DND-41 (cell line): ENCODE measurements at regions not wholly inside any gene's neighbourhood (a gene's known extent, or its start where the extent isn't known, plus 50 kb on each side); places are given as distances from the start of the nearest gene placed in this dataset.

Experiments used
- ATAC-seq: fragments of 200-7000 bp; cut with Tn5 transposase; 3 replicates; pipeline ENCODE4 v1.9.1; 2021; ENCODE audit warnings: low read depth; ENCODE audit not compliant: insufficient read depth
- DNase-seq: peaks from one replicate; pipeline ENCODE4 v3.0.0-alpha.2; 2020
- H2AFZ ChIP-seq: 2 replicates; pipeline ENCODE4 v1.6.0; 2012; ENCODE audit warnings: low read depth, low read length
- H3K27ac ChIP-seq: 2 replicates; pipeline ENCODE4 v1.5.1; 2012; ENCODE audit warnings: low read length, inconsistent platforms
- H3K27me3 ChIP-seq: fragments of 200-600 bp; sonication (generic); 2 replicates; pipeline ENCODE4 v1.6.0; 2012; ENCODE audit warnings: low read length, mild to moderate bottlenecking, inconsistent platforms; ENCODE audit not compliant: insufficient read depth, poor library complexity
- H3K36me3 ChIP-seq: 2 replicates; pipeline ENCODE4 v1.5.1; 2012; ENCODE audit warnings: low read length, inconsistent platforms; ENCODE audit not compliant: insufficient read depth
- H3K4me1 ChIP-seq: 2 replicates; pipeline ENCODE4 v1.5.1; 2012; ENCODE audit warnings: mild to moderate bottlenecking, low read length; ENCODE audit not compliant: insufficient read depth
- H3K4me2 ChIP-seq: 2 replicates; pipeline ENCODE4 v1.6.0; 2012; ENCODE audit warnings: mild to moderate bottlenecking, moderate library complexity, low read length, inconsistent platforms; ENCODE audit not compliant: insufficient read depth
- H3K4me3 ChIP-seq, 2 experiments: fragments of 200-600 bp in 1 of 2; shearing (Covaris generic) in 1 of 2; 2 replicates each; pipeline ENCODE4 v1.5.1; 2012 to 2016; ENCODE audit warnings: inconsistent platforms in 2 of 2, low read length in 2 of 2, mild to moderate bottlenecking in 2 of 2, low read depth in 1 of 2, moderate library complexity in 1 of 2
- H3K79me2 ChIP-seq: 2 replicates; pipeline ENCODE4 v1.6.0; 2012; ENCODE audit warnings: low read length, inconsistent platforms; ENCODE audit not compliant: insufficient read depth
- H3K9ac ChIP-seq: 2 replicates; pipeline ENCODE4 v1.6.0; 2012; ENCODE audit warnings: low read depth, mild to moderate bottlenecking, inconsistent platforms, low read length, moderate library complexity
- H3K9me3 ChIP-seq: 2 replicates; pipeline ENCODE4 v1.5.1; 2012; ENCODE audit warnings: low read length, moderate library complexity, mild to moderate bottlenecking, inconsistent platforms; ENCODE audit not compliant: insufficient read depth, severe bottlenecking
- H4K20me1 ChIP-seq: 2 replicates; pipeline ENCODE4 v1.6.0; 2012; ENCODE audit warnings: low read length; ENCODE audit not compliant: insufficient read depth
- EZH2 ChIP-seq: IDR thresholded peaks from 3 replicates; pipeline ENCODE4 v1.6.1; 2012; ENCODE audit warnings: borderline replicate concordance, low read depth, mild to moderate bottlenecking, moderate library complexity, low read length, inconsistent platforms; ENCODE audit not compliant: severe bottlenecking
- TF ChIP-seq, protein P1 (sequence below): IDR thresholded peaks from 2 replicates; pipeline ENCODE4 v1.5.1; 2012; ENCODE audit warnings: borderline replicate concordance, low read length, moderate library complexity, mild to moderate bottlenecking; ENCODE audit not compliant: poor library complexity, severe bottlenecking; ENCODE audit errors: extremely low read depth

DNA sequence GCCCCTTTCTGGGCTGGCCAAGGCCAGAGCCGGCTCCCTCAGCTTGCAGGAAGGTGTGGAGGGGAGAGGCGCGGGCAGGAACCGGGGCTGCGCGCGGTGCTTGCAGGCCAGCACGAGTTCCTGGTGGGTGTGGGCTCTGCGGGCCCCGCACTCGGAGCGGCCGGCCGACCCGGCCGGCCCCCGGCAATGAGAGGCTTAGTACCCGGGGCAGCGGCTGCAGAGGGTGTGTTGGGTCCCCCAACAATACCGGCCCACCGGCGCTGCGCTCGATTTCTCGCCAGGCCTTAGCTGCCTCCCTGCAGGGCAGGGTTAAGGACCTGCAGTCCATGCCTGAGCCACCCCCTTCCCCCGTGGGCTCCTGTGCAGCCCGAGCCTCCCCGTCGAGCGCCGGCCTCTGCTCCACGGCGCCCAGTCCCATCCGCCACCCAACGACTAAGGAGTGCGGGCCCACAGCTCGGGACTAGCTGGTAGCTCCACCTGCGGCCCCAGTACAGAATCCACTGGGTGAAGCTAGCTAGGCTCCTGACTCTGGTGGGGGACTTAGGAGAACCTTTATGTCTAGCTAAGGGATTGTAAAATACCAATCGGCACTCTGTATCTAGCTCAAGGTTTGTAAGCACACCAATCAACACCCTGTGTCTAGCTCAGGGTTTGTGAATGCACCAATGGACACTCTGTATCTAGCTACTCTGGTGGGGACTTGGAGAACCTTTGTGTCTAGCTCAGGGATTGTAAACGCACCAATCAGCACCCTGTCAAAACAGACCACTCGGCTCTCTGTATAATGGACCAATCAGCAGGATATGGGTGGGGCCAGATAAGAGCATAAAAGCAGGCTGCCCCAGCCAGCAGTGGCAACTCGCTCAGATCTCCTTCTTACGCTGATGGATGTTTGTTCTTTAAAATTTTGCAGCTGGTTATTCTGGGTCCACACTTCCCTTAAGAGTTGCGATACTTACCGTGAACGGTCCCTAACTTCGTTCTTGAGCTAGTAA lies 167.4 kb upstream of the RREB1 start:
- Histone ChIP-seq H2AFZ (no peak overlapping the region), H3K27me3 (no peaks in the 10 kb centered on the region), H4K20me1 (no peaks in the 10 kb centered on the region), H3K27ac (no peak overlapping the region), H3K79me2 (no peaks in the 10 kb centered on the region), H3K4me3 (no peak overlapping the region), H3K4me1 (peaks cover 5% of the 10 kb centered on the region; the same call in 1 of the 2 replicates), H3K4me2 (no peak overlapping the region), H3K9me3 (no peaks in the 10 kb centered on the region), H3K36me3 (no peaks in the 10 kb centered on the region), H3K9ac (no peak overlapping the region)
- TF ChIP-seq, protein P1, sequence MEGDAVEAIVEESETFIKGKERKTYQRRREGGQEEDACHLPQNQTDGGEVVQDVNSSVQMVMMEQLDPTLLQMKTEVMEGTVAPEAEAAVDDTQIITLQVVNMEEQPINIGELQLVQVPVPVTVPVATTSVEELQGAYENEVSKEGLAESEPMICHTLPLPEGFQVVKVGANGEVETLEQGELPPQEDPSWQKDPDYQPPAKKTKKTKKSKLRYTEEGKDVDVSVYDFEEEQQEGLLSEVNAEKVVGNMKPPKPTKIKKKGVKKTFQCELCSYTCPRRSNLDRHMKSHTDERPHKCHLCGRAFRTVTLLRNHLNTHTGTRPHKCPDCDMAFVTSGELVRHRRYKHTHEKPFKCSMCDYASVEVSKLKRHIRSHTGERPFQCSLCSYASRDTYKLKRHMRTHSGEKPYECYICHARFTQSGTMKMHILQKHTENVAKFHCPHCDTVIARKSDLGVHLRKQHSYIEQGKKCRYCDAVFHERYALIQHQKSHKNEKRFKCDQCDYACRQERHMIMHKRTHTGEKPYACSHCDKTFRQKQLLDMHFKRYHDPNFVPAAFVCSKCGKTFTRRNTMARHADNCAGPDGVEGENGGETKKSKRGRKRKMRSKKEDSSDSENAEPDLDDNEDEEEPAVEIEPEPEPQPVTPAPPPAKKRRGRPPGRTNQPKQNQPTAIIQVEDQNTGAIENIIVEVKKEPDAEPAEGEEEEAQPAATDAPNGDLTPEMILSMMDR: no peak
- no peak for TF ChIP-seq EZH2
- DNase-seq (no peak), ATAC-seq (no peak)

GRCh38 chr6:6941201-6941600 lies 166.6 kb upstream of the RREB1 start:
- Histone ChIP-seq H3K4me2 (no peak overlapping the region), H3K9me3 (no peaks in the 10 kb centered on the region), H3K27ac (no peak overlapping the region), H4K20me1 (no peaks in the 10 kb centered on the region), H2AFZ (no peak overlapping the region), H3K27me3 (no peaks in the 10 kb centered on the region), H3K4me3 (no peak overlapping the region), H3K9ac (no peak overlapping the region), H3K36me3 (no peaks in the 10 kb centered on the region), H3K4me1 (peaks cover 5% of the 10 kb centered on the region; the same call in 1 of the 2 replicates), H3K79me2 (no peaks in the 10 kb centered on the region)
- ATAC-seq: no peak
- no peak for TF ChIP-seq EZH2
- TF ChIP-seq, protein P1: no peak
- no peak for DNase-seq

GRCh38 chr6:6942091-6942490 lies 165.7 kb upstream of the RREB1 start:
- Histone ChIP-seq H3K27me3 (no peaks in the 10 kb centered on the region), H3K79me2 (no peaks in the 10 kb centered on the region), H3K4me1 (peaks cover 5% of the 10 kb centered on the region; the same call in 1 of the 2 replicates), H3K9me3 (no peaks in the 10 kb centered on the region), H3K4me2 (no peak overlapping the region), H3K4me3 (no peak overlapping the region), H3K27ac (no peak overlapping the region), H3K9ac (no peak overlapping the region), H4K20me1 (no peaks in the 10 kb centered on the region), H3K36me3 (no peaks in the 10 kb centered on the region), H2AFZ (no peak overlapping the region)
- TF ChIP-seq, protein P1: no peak
- no peak for TF ChIP-seq EZH2
- no peak for ATAC-seq
- DNase-seq: no peak
